ENCODE measurements at regions not wholly inside any gene's neighbourhood (a gene's known extent, or its start where the extent isn't known, plus 50 kb on each side); places are given as distances from the start of the nearest gene placed in this dataset.

GRCh38 chr6:44682987-44683779 is 295.7 kb downstream of the CDC5L start:
- no peak overlapping the region for H3K4me3 ChIP-seq (ENCODE audit: low read length)
- DNase-seq (ENCODE audit: low read depth, low spot score): no peak

GRCh38 chr6:44685213-44685612 is 297.7 kb downstream of the CDC5L start:
- no peak overlapping the region for H3K4me3 ChIP-seq (ENCODE audit: low read length)
- DNase-seq (ENCODE audit: low read depth, low spot score): no peak

GRCh38 chr6:44696099-44696498 is 308.6 kb downstream of the CDC5L start:
- H3K4me3 ChIP-seq (ENCODE audit: low read length): no peak overlapping the region
- no peak for DNase-seq (ENCODE audit: low read depth, low spot score)

GRCh38 chr6:44696686-44697085 is 309.2 kb downstream of the CDC5L start:
- DNase-seq (ENCODE audit: low read depth, low spot score): no peak
- no peak overlapping the region for H3K4me3 ChIP-seq (ENCODE audit: low read length)

DNA sequence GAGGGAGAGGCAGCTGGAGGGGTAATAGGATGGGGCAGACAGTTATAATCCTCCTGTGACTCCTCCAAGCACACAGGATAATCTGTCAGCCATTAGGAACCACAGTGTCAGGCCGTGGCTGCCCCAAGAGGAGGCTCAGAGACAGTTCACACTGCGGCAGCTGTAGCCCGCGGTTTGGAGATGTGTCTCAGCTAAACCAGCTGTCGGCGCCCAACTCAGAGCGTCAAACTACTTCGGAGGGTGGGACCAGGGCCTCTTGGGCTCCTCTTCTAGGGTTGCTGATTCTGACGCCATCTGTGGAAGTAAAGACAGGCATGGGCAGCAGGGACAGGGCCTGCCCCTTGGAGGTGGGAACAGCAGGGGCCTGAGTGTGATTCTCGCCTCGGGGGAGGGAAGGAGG is 309.8 kb downstream of the CDC5L start:
- H3K4me3 ChIP-seq (ENCODE audit: low read length): no peak overlapping the region
- DNase-seq (ENCODE audit: low read depth, low spot score): peak; percentile 15

GRCh38 chr6:44698602-44699001 is 311.1 kb downstream of the CDC5L start:
- no peak overlapping the region for H3K4me3 ChIP-seq (ENCODE audit: low read length)
- DNase-seq (ENCODE audit: low read depth, low spot score): no peak

DNA sequence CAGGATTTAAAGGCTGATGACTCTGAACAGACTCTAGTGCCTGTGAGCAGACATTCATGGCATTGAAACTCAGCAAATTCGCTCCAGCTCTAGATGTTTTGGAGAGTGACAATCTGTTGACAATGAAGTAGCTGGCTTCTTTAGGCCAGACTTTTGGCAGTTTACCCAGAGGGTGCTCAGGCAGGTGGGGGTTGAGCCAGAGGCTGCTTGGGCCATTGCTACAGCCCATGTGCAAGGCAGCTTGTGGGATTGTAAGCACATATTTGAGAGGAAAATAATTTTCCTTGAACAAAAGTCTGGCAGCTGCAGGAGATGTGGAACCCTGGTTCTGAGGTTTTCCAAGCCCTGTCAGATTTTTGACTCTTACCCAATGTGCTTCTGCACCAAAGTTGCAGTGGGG is 311.6 kb downstream of the CDC5L start:
- no peak overlapping the region for H3K4me3 ChIP-seq (ENCODE audit: low read length)
- no peak for DNase-seq (ENCODE audit: low read depth, low spot score)

GRCh38 chr6:44699851-44700250 is 312.3 kb downstream of the CDC5L start:
- DNase-seq (ENCODE audit: low read depth, low spot score): no peak
- H3K4me3 ChIP-seq (ENCODE audit: low read length): no peak overlapping the region

DNA sequence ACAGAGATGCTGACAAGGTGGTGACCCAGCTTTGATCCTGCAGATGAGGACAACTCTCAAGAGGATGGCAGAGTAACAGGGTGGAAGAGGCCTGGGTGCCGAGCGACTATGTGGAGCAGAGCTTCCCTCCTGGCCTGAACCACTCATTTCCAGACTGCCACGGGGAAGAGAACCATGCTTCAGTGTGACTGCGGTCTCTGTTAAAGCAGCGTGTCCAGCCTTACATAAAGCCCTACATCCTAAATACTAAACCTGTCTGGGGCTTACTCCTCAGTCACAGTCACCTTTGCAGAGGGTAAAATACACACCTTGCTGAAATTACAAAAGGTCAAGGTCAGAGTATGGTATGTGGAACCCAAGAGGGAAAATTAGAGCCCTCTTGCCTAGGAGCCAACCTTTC is 312.9 kb downstream of the CDC5L start:
- no peak overlapping the region for H3K4me3 ChIP-seq (ENCODE audit: low read length)
- DNase-seq (ENCODE audit: low read depth, low spot score): no peak

DNA sequence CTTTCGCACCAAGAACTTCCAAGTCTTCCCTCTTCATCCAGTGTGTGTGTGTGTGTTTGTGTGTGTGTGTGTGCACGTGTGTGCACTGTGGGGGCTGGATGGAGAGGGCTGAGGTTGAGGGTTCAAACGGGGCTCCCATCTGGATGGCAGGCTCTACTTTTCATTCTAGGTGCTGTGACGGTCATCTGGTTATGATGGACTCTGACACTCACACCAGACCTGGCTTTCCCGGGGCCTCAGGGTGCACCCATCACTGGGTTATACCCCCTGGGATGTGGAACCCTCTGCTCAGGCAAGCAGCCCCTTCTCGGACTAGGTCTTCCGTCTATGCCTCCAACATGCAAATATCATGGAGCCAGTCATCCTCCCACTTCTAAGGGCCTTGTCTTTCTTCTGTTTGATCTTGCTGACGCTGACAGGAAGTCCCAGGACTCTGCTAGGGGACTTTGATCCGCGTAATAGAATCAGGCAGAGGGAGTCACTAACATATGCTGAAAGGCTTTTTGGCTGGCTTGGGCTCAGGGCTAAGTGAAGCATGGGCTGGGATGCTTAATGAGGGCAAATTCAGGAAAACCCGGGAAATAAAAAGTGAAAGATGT is 313.6 kb downstream of the CDC5L start:
- H3K4me3 ChIP-seq (ENCODE audit: low read length): no peak overlapping the region
- peak; percentile 70 for DNase-seq (ENCODE audit: low read depth, low spot score)

DNA sequence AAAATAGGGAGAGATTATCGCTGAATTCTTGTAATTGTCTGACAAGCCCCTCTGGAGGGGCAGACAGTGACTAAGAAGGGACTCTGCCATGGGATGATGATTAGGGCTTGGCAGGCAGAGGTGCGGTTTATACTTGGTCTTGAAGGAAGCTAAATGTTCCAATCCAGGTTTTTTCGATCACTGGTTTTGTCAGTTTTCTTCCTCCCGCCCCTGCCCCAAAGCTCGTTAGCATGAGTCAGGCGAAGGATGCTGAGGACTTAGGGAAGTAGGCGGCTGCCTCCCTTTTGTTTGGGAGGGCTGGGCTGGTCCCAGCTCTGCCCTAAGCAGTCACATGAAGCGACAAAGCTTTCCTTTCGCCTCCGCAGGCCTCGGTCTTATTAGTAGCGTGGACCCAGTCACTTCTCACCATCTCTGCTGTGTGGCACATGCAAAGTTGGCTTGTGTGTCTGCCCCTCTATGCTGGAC is 314.2 kb downstream of the CDC5L start:
- H3K4me3 ChIP-seq (ENCODE audit: low read length): no peak overlapping the region
- no peak for DNase-seq (ENCODE audit: low read depth, low spot score)

- no peak overlapping the region for H3K4me3 ChIP-seq (ENCODE audit: low read length)
- no peak for DNase-seq (ENCODE audit: low read depth, low spot score)
Observed at GRCh38 chr6:44702292-44702691, 314.8 kb downstream of the CDC5L start.

DNA sequence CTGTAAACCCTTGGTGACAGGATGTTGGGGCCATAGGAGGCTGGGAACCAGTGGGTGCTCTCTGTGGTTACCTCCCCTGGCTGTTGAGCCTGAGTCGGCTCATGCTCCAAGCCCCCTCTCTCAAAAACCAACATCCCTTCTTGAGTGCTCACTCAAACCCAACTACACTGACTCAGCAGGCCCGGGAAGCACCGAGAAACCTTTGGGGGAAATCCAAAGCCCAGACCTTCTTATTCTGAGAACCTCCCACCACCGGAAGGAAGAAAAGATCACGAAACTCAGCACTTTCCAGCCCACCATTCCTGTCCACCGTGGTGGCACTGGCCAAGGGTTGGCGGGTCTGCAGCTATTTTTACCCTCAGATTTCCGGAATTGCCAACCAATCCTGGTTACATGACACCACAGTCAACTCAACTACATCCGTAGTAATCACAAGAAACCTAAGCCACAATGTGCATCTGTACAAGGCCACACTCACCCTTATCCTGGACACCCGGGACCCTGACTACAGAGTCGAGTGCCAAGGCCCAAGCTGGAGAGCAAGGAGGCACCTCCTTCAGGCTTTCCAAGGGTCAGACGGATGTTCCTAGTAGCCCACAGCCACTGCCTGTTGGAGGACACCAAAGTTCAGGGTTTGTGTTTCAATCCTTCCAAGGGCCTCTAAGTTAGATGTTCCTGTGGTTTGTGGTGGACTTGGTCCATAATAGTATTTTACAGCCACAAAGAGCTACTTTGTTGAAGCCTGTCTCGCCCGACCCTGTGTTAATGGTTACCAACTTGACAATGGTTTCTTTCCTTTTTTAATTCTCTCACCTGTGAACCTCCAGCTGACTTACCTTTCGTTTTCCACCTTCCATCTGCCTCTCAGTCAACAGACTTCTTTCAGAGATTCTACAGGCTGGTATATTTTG is 317.0 kb downstream of the CDC5L start:
- H3K4me3 ChIP-seq (ENCODE audit: low read length): no peak overlapping the region
- DNase-seq (ENCODE audit: low read depth, low spot score): peak; percentile 9

- no peak overlapping the region for H3K4me3 ChIP-seq (ENCODE audit: low read length)
- DNase-seq (ENCODE audit: low read depth, low spot score): no peak
Observed at GRCh38 chr6:44705596-44705995, 318.1 kb downstream of the CDC5L start.

- H3K4me3 ChIP-seq (ENCODE audit: low read length): no peak overlapping the region
- no peak for DNase-seq (ENCODE audit: low read depth, low spot score)
Observed at GRCh38 chr6:44706011-44706410, 318.5 kb downstream of the CDC5L start.

DNA sequence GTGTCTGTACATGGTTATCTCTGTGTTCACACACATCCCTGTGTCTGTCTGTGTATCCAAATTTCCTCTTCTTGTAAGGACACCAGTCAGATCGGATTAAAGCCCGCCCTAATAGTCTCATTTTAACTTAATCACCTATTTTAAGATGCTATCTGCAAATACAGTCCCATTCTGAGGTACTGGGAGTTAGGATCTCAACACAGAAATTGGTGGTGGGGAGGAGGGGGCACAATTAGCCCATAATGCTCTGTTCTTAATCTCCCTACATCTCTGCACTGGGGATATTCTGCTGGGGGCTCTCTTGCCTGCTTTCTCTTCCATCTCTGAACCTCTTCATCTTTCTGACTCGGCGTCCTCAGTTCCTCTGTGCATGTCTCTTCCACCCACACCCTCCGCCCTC is 320.7 kb downstream of the CDC5L start:
- DNase-seq (ENCODE audit: low read depth, low spot score): no peak
- no peak overlapping the region for H3K4me3 ChIP-seq (ENCODE audit: low read length)

GRCh38 chr6:44712353-44713111 is 325.0 kb downstream of the CDC5L start:
- H3K4me3 ChIP-seq (ENCODE audit: low read length): no peak overlapping the region
- no peak for DNase-seq (ENCODE audit: low read depth, low spot score)

- H3K4me3 ChIP-seq (ENCODE audit: low read length): no peak overlapping the region
- no peak for DNase-seq (ENCODE audit: low read depth, low spot score)
Observed at GRCh38 chr6:44715188-44715587, 327.7 kb downstream of the CDC5L start.

GRCh38 chr6:44715925-44716324 is 328.4 kb downstream of the CDC5L start:
- no peak for DNase-seq (ENCODE audit: low read depth, low spot score)
- H3K4me3 ChIP-seq (ENCODE audit: low read length): no peak overlapping the region

Measured in Jurkat, Clone E6-1 (cell line).